NT2/D1 (cell line): ENCODE measurements at regions not wholly inside any gene's neighbourhood (a gene's known extent, or its start where the extent isn't known, plus 50 kb on each side); places are given as distances from the start of the nearest gene placed in this dataset.

Source experiments
- SUZ12 ChIP-seq: IDR thresholded peaks from 2 replicates; pipeline ENCODE4 v1.6.1; 2011; ENCODE audit not compliant: insufficient read length, insufficient read depth; ENCODE audit errors: extremely low read depth
- YY1 ChIP-seq: IDR thresholded peaks from 2 replicates; pipeline ENCODE4 v1.6.1; 2011; ENCODE audit not compliant: insufficient read length, insufficient read depth
- ZNF274 ChIP-seq: IDR thresholded peaks from 2 replicates; pipeline ENCODE4 v1.6.1; 2011; ENCODE audit warnings: mild to moderate bottlenecking, low read depth, low read length

DNA sequence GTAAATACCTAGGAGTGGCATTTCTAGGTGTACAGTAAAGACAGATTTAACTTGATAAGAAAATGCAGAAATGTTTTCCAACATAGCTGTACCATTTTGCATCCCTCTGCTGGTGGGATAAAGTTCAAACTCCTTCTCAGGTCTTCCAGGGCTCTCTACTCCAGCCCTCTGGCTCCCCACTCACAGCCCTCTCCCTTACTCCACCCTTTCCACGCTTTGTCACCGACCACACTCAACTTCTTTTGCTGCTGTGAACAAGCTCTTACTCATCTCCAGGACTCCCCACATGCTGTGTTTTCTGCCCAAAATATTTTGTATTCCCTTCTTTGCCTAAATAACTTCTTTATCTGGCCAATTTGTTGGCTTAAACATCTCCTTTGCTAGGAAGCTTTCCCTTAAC, 90.6 kb upstream of the OSMR start:
- TF ChIP-seq YY1 = no peak
- no peak for TF ChIP-seq ZNF274
- TF ChIP-seq SUZ12 = no peak
